ENCODE measurements at regions not wholly inside any gene's neighbourhood (a gene's known extent, or its start where the extent isn't known, plus 50 kb on each side); places are given as distances from the start of the nearest gene placed in this dataset.

DNA sequence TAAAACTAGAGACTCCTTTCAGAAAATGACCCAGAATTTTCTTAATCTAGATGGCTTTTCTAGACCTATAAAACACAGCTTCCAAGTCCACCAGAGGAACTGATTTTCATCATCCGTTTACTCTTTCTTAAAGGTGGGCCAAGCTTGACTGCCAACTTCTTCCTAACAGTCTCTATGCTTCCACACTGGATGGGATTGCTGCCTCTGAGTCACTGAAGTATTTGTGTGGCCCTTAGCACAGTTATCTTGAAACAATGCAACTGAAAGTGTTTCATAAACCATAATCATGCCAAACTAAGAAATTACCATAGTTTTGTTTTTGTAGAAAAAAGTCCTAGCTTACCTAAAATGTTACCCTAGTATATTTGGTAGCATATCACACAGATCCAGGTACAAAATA, 985.7 kb downstream of the TUSC7 start:
- no peak for DNase-seq

- DNase-seq: no peak
Measured at GRCh38 chr3:117695871-117696645, 986.5 kb downstream of the TUSC7 start.

DNA sequence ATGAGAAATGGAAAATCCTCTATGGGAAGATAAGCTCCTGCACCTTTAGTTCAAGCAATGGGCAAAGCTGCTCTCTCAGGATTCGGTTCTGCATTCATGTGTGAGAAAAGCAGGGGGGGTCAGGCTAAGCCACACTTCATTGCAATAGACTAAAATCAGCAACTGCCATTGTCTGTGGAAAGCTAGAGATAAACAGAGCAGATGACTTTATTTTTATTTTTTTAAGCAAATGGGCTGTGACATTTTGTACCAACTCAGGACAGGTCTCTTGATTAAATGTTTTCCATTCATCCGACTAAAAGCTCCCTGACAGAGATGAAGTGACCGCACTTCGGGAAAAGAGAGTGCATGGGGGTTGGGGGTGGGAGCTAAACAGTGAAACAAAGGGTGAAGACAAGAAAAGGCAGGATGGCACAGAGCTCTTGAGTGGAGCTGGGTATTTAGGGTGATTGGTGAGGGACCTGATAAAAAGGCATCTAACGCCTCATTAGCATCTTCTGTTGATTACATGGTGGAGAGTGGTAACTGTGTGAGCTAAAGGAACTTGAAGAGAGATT, 987.4 kb downstream of the TUSC7 start:
- no peak for DNase-seq

- no peak for DNase-seq
Measured at GRCh38 chr3:117699058-117699457, 989.5 kb downstream of the TUSC7 start.

- no peak for DNase-seq
Measured at GRCh38 chr3:117700573-117701360, 991.2 kb downstream of the TUSC7 start.

DNA sequence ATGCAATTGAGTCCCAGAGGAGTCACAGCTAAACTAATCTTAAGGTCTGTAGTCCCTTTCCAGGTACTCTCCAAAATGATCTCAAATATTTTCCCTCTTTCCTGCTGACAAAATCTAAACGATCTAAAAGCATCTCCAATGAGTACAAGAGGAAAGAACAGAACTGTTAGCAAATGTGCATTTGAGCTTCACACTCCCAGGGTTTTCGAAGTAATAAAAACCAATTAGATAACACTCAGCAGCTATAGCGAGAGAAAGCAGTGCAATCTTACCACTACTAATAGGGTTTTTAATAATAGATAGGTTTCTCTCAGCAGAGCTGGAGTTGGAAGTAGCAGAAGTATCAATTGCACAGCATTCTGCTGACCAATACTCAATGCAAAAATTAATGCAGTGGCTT, 995.4 kb downstream of the TUSC7 start:
- no peak for DNase-seq

- DNase-seq: no peak
Measured at GRCh38 chr3:117706037-117706436, 996.5 kb downstream of the TUSC7 start.

- no peak for DNase-seq
Measured at GRCh38 chr3:117706756-117707155, 997.2 kb downstream of the TUSC7 start.

DNA sequence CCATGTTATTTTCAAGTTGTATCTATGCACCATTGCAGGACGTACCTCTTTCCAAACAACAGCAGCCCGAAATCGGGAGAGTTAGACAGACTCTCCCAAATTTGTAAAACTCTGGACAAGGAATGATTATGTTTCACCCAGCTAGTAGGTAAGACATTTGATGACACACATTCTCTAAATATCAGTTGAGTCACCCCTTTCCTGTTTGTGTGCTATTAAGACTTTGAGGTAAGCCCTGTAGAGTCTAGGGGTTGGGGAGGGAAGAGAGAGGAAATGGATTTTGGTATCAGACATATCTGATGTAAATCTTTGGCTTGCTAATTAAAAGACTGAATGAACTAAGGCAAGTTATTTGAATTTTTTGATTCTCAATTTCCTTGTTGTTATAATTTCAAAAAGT, 999.0 kb downstream of the TUSC7 start:
- DNase-seq: no peak

DNA sequence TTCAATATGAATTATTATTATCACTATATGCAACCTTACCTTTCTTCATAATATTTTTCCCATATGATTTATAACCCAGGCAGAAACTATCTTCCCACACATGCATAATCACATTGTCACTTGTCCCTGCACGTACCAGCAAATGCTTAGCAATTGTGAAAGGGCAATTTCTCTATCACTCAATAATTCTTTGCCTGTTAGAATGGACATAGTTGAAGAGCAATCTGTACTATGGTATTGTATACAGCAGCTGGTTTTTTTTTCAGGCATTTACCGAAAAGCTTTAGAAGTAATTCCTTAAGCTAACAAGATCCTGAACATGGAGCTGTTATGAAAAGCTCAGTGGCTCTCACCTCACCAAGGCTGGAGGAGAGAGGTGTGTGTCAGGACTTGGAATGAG, 999.5 kb downstream of the TUSC7 start:
- no peak for DNase-seq

DNA sequence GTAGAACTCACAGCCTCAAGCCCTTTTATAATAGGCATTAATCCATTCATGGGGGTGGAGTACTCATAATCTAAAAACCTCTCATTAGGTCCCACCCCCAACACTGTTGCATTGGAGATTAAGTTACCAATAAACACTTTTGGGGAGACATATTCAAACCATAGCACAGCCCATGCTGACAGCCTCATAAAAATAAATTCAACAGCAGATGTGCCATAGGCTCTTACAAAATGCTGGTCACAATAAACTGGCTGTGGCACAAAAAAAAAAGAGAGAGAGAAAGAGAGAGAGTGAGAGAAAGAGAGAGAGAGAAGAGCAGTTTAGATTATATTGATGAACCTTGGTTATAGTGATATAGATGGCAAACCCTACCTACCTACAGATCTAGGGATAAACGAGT, 1000.9 kb downstream of the TUSC7 start:
- no peak for DNase-seq

GRCh38 chr3:117719316-117719926, 1009.8 kb downstream of the TUSC7 start:
- peak; percentile 14 to 56 (median 44) for DNase-seq

DNA sequence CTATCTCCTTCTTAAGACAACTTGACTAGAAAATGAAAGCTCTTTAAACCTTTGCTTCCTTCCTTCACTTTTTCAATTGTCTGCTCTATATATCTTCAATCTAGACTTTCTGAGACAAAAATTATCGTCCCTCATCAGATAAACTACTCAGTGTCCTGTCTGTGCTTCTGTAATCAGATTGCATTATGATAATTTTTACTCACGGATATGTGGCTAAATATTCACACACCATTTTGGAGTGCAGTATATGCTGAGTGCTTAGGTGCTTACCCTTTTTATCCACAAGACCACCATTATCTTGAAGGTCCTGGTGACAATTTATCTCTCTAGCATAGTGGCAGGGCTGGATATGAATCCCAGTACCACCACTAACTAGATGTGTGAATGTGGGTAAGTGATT, 1012.3 kb downstream of the TUSC7 start:
- DNase-seq: no peak

GRCh38 chr3:117722856-117723255, 1013.3 kb downstream of the TUSC7 start:
- peak; percentile 61 to 79 (median 77) for DNase-seq

GRCh38 chr3:117723825-117724224, 1014.2 kb downstream of the TUSC7 start:
- no peak for DNase-seq

- no peak for DNase-seq
Measured at GRCh38 chr3:117725314-117725713, 1015.7 kb downstream of the TUSC7 start.

GRCh38 chr3:117726776-117727175, 1017.2 kb downstream of the TUSC7 start:
- DNase-seq: no peak

DNA sequence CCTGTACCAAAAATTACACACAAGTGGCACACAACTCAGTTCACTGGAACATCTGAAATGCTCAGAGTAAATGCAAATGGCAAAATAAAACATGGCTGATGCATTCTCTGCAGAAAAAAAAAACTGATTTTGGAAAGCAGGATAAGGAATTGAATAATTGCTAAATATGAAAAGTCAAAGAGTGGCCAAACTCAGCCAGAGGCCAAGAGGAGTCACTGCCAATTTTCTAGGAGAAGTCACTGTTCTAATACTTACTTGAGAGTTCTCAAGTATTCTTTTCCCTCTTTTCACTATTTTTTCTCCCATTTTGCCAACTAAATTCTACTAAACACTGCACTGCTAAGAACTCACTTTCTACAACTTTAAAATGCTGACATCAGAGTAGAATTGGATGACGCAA, 1018.6 kb downstream of the TUSC7 start:
- no peak for DNase-seq

DNA sequence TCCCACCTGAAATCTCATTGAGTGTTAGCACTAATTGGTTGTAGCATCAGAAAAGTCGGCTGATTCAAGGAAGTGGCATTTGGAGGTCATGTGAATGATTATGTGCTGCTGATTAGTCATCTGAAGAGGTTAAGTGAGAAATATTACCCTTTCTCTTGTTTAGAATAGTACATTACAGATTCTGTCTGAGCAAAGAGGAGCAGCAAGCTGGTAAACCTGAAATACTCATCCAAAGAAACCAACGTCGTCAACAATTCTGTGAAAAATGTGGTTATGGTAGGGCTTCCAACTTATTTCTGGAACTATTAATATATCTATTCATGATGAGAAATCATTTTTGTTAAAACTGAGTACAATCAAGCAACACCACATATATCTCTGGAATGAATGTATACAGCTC, 1024.9 kb downstream of the TUSC7 start:
- DNase-seq: no peak

- DNase-seq: no peak
Measured at GRCh38 chr3:117735481-117736101, 1026.0 kb downstream of the TUSC7 start.

DNA sequence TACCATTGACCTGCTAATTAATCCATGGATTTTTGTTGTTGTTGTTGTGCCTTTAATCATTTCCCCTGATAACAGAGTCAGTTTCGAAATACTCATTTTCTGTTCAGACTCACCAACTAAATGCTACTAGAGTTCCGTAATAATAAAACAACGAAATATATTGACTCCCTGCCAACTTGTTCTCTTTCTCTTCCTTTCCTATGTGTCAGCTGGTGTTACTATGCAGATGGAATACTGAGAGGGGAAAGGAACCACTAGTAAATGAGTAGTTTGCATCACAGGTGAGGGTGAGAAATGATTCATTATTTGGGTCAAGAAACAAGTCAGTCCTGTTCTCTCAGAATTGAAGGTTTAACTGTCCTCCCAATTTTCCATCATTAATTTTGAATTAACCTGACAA, 1027.3 kb downstream of the TUSC7 start:
- DNase-seq: no peak

GRCh38 chr3:117743993-117744392, 1034.4 kb downstream of the TUSC7 start:
- DNase-seq: no peak

DNA sequence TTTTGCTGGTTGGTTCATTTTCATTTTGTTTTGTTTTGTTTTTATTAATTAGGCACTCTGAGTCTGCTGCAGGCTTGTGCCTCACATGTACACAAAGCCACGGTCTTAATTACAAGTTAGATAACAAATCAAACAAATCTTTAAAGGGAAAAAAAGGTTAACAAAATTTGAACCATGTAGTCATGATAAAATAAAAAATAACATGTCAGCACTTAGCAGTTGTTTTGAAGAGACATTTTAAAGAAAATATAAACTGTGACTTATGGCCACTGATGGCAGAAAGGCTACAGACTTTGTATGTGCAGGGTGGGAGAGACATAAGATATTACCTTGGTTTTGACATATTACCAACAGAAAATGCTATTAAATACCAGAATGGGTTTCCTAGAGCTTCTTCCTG, 1035.4 kb downstream of the TUSC7 start:
- no peak for DNase-seq
